NCI-H2107 (cell line): ENCODE measurements at regions not wholly inside any gene's neighbourhood (a gene's known extent, or its start where the extent isn't known, plus 50 kb on each side); places are given as distances from the start of the nearest gene placed in this dataset.

ENCODE experiments used
- DNase-seq: peaks from one replicate; lab custom pipeline; 2025; lab: John Stamatoyannopoulos, UW

GRCh38 chr5:124924729-124925128 is 178.3 kb upstream of the ZNF608 start:
- no peak for DNase-seq

GRCh38 chr5:124927735-124928134 is 181.3 kb upstream of the ZNF608 start:
- no peak for DNase-seq

- DNase-seq: no peak
Observed at GRCh38 chr5:124929000-124929399, 182.6 kb upstream of the ZNF608 start.

- no peak for DNase-seq
Observed at GRCh38 chr5:124932791-124933600, 186.6 kb upstream of the ZNF608 start.

- no peak for DNase-seq
Observed at GRCh38 chr5:124935065-124935464, 188.6 kb upstream of the ZNF608 start.

GRCh38 chr5:124936626-124936933 is 190.1 kb upstream of the ZNF608 start:
- DNase-seq: no peak

DNA sequence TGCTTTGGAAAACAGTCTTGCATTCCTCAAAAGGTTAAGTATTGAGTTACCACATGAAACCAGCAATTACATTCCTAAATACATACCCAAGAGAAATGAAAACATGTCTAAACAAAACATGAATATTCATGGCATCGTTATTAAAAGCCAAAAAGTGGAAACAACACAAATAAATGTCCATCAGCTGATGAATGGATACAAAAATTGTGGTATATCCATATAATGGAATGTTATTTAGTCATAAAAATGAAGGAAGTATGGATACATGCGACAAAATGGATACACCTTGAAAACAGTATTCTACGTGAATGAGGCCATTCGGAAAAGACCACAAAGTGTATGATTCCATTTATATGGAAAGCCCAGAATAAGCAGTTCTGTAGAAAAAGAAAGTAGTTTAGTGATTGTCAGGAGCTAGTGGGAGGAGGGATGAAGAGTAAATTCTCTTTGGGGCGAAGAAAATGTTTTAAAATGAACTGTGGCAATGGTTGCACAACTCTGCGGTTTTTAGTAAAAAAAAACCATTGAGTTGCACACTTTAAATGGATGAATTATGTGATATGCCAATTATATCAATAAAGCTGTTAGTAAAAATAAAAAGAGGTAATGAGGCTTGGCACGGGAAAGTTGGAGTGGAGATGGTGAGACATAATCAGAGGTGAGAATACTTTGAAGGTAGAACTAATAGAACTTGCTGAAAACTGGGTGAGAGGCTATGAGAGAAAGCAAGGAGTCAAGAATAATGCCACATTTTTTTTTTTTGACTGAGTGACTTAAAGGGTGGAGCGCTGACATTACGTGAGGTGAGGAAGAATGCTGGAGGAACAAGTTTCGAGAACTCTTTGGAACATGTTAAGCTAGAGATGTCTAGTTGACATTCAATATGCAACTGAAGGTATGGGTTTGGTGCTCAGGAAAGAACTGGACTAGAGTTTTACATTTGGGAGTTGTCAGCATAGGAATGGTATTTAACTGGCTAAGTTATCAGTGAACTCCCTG is 194.9 kb upstream of the ZNF608 start:
- DNase-seq: no peak

GRCh38 chr5:124948062-124948753 is 201.8 kb upstream of the ZNF608 start:
- no peak for DNase-seq

GRCh38 chr5:124948754-124949275 is 202.4 kb upstream of the ZNF608 start:
- DNase-seq: no peak

GRCh38 chr5:124949862-124950261 is 203.4 kb upstream of the ZNF608 start:
- no peak for DNase-seq

DNA sequence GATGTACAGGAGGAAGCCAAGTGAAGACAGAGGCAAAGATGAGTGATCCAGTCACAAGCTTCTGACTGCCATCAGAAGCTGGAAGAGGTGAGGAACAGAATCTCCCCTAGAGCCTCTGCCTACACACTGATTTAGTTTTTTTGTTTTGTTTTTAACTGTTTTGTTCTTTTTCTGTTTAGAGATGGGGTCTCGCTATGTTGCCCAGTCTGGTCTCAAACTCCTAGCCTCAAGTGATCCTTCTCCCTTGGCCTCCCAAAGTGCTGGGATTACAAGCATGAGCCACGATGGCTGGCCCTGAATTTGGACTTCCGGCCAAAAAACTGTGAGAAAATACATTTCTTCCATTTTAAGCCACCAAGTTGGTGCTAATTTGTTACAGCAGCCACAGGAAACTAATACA is 204.7 kb upstream of the ZNF608 start:
- no peak for DNase-seq

GRCh38 chr5:124951661-124952060 is 205.2 kb upstream of the ZNF608 start:
- no peak for DNase-seq

- DNase-seq: no peak
Observed at GRCh38 chr5:124952079-124952478, 205.6 kb upstream of the ZNF608 start.

GRCh38 chr5:124952566-124952965 is 206.1 kb upstream of the ZNF608 start:
- no peak for DNase-seq

DNA sequence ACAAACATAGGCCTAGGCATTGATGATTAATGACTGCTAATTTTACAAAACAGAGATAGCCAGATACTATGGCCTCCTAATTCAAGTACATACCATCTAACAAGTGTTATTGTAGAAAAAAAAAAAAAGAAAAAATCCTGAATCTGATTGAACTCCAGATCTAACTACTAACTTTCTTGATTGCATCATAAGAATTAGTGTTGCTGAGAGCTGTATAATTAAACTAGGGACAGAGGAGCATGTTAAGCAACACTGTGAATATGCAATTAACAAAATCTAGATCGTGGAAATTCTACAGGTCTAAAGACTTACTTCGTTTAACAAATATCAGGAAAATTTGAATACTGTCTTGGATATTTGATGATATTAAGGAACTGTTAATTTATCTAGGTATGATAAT is 208.3 kb upstream of the ZNF608 start:
- no peak for DNase-seq

- no peak for DNase-seq
Observed at GRCh38 chr5:124956471-124957029, 210.1 kb upstream of the ZNF608 start.

DNA sequence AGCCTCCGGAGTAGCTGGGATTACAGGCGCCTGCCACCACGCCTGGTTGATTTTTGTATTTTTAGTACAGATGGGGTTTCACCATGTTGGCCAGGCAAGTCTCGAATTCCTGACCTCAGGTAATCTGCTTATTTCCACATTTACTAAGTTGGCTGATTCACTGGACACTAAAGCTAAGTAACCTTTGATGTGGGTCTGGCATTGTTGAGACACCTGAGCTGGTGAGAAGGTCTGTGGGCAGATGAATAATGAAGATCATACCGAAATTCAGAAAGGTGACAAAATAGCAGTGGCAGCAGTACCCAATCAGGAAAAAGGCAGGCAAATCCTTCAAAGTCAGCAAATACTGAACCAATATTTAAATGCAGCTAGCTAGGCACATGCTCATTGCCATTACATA is 210.6 kb upstream of the ZNF608 start:
- DNase-seq: no peak

GRCh38 chr5:124960266-124960665 is 213.8 kb upstream of the ZNF608 start:
- no peak for DNase-seq

DNA sequence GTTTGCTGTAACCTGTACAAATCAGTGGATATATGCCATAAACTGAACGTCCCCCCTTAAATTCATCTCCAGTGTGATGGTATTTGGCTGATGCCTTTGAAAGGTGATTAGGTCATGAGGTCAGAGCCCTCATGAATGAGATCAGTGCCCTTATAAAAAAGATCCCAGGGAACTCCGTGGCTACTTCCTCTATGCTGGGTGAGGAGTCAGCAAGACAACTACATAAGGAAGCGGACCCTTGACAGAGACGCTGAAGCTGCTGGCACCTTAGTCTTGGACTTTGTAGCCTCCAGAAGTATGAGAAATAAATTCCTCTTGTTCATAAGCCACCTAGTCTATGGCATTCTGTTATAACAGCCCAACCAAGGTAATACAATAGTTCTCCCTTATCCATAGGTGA is 215.1 kb upstream of the ZNF608 start:
- DNase-seq: no peak

DNA sequence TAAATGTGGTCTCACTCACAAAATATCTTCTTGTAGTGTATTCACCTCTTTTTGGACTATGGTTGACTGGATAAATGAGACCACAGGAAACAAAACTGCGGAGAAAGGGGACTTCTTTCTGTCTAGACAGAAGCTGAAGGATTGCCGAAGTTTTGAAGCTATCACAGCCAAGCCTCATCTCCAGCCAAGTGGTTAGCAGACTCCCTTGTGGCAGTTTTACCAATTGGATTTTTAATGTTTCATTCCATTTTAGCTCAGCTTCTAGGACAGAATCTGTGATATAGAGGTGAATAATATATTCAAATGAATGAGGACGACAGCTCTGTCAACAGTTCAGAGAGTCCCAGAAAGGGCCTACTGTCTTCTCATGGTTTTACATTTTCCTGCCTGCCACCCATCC is 215.7 kb upstream of the ZNF608 start:
- DNase-seq: no peak

DNA sequence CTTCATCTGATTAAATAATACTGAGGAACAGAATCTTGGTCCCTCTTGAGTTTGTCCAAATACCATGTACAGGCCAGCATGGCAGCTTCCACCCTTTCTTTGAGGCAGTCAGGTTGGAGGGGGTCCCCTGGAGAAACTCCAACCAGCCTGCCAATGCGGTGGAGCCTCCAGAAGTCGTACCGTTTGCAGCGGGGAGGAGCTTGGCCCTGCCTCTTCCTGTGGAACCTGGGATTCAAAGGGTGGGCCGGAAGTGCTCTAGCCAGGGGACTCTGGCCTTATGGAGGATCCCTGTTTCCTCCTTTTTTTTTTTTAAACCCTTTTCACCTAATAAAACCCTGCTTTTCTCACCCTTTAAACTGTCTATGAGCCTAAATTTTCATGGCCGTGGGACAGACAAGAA is 216.3 kb upstream of the ZNF608 start:
- no peak for DNase-seq
